NB4 (cell line): ENCODE measurements at regions not wholly inside any gene's neighbourhood (a gene's known extent, or its start where the extent isn't known, plus 50 kb on each side); places are given as distances from the start of the nearest gene placed in this dataset.

Source experiments
- DNase-seq: peaks from one replicate; pipeline ENCODE4 v3.0.0; 2010; ENCODE audit warnings: low read depth
- H3K4me3 ChIP-seq: one replicate; pipeline ENCODE4 v1.5.1; 2011; ENCODE audit warnings: mild to moderate bottlenecking, low read depth, low read length, moderate library complexity
- CTCF ChIP-seq: IDR thresholded peaks from one replicate; pipeline ENCODE4 v1.5.1; 2012; ENCODE audit warnings: low read depth, low read length
- MYC ChIP-seq: IDR thresholded peaks from 2 replicates; pipeline ENCODE4 v1.6.1; 2011; ENCODE audit warnings: low read depth, low read length
- POLR2A ChIP-seq: IDR thresholded peaks from 2 replicates; pipeline ENCODE4 v1.6.1; 2011; ENCODE audit warnings: mild to moderate bottlenecking; ENCODE audit not compliant: insufficient read length; ENCODE audit errors: extremely low read depth
- TF ChIP-seq, protein P1 (sequence below): IDR thresholded peaks from 2 replicates; pipeline ENCODE4 v1.6.1; 2011; ENCODE audit warnings: low read depth, low read length

DNA sequence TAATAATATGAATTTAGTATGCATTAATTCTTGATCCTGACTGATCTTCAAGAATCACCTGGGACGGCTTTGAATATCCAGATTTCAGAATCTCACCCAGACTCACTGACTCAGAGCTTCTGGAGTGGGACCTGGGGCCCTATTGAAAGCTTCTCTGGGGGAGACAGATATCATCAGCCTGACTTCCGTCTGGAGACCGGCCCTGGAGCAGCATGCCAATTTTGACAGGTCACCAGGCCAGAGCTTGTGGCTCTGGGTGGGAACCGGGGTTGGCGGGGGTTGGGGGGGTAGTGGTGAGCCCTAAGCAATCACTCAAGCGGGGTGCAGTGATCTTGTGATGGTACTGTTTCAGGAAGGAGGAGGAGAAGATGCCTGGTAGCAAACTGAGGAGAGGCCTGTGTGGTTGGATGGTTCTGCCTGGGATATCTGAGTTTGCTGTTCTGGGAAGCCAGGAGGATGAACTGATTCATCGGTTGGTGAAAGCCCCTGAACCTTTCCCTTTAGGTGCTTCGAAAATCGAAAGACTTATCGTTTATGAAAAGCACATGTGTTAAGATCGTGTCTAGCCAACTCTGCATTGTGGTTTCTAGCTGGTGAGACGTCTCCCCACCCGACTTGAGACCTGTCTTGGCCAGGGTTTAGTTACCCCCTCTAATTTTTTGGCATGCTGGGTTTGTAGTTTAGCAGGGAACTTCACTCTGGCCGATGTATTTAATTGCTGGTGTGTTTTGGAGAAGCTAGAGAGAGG lies 263.9 kb upstream of the C2CD4B start:
- H3K4me3 ChIP-seq, result no peak overlapping the region
- DNase-seq, result no peak

DNA sequence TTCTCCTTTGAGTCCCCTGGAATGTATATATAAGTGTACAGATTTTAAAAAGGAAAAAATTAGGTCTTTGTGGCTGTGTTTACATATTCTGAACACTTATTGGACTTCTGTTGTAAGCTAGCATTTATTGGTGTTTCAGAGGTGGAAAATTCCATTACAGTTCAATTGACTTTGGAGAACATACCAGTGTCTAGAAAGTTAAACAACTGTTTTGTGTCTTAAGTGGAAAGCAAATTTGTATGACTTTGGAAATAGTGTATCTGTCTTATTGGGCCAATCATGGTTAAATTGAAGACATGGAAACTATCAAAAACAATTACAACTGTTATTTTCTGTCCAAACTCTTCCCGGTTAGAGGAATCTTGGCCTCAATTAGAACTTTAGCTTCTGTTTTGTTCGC lies 265.0 kb upstream of the C2CD4B start:
- no peak for DNase-seq
- no peak overlapping the region for H3K4me3 ChIP-seq
- no peak for TF ChIP-seq CTCF

More for the DNA sequence above, 263.9 kb upstream of the C2CD4B start:
- TF ChIP-seq CTCF, result no peak

DNA sequence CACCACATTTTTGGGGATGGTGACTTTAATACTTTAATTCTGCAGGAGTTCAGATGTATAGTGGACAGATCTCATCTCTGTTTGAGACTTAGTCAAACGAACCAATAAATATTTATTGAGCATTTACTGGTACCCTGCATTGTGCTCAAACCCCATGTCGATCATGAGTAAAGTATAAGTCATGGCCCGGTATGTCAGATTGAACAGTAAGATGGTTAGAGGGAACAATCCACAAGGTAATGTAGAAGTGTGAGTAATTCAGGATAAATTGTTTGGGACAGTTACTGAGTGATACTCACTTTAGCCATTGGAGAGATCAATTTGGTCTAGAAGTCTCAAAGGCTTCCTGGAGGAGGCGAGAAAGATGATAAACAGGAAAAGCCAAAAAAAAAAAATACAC lies 265.5 kb upstream of the C2CD4B start:
- H3K4me3 ChIP-seq, result no peak overlapping the region
- TF ChIP-seq POLR2A, result no peak
- no peak for TF ChIP-seq CTCF
- TF ChIP-seq, protein P1, sequence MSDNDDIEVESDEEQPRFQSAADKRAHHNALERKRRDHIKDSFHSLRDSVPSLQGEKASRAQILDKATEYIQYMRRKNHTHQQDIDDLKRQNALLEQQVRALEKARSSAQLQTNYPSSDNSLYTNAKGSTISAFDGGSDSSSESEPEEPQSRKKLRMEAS, result no peak
- TF ChIP-seq MYC, result no peak
- no peak for DNase-seq

GRCh38 chr15:62431008-62431797 lies 266.1 kb upstream of the C2CD4B start:
- TF ChIP-seq, protein P1, result no peak
- TF ChIP-seq CTCF, result no peak
- TF ChIP-seq MYC, result no peak
- no peak for TF ChIP-seq POLR2A
- DNase-seq, result no peak
- no peak overlapping the region for H3K4me3 ChIP-seq

DNA sequence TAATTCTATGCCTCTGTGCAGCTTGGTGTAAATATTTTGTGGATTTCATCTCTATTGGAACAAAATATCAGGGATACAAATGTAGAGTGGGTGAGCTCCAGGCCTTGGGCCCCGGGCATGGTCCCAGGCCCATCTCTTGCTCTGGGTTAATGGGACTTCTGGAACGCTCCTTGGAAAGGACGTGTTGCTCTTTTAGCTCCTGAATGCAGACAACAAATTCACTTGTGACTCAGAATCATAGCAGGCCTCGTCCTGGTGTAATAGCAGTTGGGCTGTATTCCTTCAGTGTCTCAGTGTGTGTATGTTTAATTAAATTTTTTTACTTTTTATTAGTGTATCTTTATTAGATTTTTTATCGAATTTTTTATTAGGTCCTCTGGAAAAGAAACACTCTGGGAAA lies 266.7 kb upstream of the C2CD4B start:
- TF ChIP-seq POLR2A, result no peak
- TF ChIP-seq CTCF, result no peak
- no peak for TF ChIP-seq MYC
- TF ChIP-seq, protein P1, result no peak
- no peak for DNase-seq
- no peak overlapping the region for H3K4me3 ChIP-seq
